GM19328 (cell line): ENCODE measurements at regions not wholly inside any gene's neighbourhood (a gene's known extent, or its start where the extent isn't known, plus 50 kb on each side); places are given as distances from the start of the nearest gene placed in this dataset.
"Not testable (repeated sequence)": the region's sequence is repeated elsewhere in the genome, so short reads cannot be mapped to it uniquely, and the experiment has no call there.

Experiments
- ATAC-seq: cut with Tn5 transposase; IDR thresholded peaks from one replicate; pipeline ENCODE4 v1.9.1; 2021; ENCODE audit warnings: mild to moderate bottlenecking, moderate library complexity; ENCODE audit not compliant: unreplicated experiment

DNA sequence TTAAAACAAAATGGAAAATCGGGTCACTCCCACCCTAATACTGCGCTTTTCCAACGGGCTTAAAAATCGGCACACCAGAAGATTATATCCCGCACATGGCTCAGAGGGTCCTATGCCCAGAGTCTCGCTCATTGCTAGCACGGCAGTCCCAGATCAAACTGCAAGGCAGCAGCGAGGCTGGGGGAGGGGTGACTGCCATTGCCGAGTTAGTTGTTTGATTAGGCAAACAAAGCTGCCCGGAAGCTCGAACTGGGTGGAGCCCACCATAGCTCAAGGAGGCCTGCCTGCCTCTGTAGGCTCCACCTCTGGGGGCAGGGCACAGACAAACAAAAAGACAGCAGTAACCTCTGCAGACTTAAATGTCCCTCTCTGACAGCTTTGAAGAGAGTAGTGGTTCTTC, 100.7 kb upstream of the KLHL1 start:
- not testable (repeated sequence) for ATAC-seq

GRCh38 chr13:70206671-70207070, 98.4 kb upstream of the KLHL1 start:
- no peak for ATAC-seq

DNA sequence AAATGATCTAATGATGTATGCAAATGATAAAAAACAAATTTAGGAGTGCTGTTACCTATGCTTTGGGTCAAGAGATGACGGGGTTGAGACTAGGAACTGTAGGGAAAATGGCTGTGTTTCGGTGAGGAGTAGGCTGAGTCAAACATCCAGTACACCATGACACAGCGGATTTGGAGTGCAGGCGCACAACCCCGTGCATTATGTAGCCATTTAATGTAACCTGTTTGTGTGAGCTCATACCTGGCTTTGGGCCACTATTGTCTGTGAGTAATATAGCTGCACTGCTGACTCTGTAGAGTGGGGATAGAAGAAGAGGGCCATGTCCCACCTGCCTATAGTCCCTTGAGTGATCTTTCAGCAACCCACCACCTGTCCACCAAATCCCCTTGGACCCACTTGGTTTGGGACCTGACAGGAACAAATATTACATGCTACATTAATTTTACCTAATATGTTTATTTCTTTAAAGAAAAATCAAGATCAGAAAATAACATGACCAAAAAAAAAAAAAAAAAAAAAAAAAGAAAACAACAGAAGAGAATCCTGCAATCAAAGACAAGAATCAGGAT, 95.5 kb upstream of the KLHL1 start:
- no peak for ATAC-seq

DNA sequence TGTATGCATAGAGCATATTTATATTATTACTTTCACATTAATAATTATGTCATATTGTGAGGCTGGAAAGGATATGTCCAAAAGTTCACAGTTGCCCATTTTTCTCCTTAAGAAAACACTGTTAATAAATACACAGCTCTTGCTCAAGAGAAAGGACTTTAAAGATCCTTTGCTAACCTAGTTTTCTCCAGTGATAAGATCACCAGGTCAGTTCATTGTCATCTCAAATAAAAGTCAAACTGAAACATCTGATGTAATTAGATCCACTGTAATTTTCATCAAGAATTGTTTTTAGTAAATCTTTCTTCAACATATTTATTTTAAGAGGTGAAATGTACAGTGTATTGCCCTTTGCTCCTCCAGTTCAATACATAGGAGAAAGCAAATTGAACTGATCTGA, 82.8 kb upstream of the KLHL1 start:
- no peak for ATAC-seq

DNA sequence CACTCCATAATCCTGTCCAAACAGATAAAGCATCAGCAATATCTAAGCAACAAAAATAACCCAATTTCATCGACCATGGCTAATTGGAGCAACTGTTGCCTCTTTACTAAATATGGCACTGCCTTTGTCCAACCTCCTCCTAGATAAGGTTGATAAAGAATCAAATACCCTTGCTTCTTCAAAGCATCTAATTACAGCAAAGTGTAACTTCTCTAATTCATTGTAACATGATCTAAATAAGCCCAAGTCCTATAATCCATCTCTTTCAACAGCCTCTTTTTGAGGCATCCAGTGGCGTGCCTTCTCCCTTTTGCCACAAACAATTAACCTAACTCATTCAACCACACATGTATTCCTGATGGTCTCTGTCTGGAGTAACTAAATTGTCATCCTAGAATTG, 81.7 kb upstream of the KLHL1 start:
- no peak for ATAC-seq

DNA sequence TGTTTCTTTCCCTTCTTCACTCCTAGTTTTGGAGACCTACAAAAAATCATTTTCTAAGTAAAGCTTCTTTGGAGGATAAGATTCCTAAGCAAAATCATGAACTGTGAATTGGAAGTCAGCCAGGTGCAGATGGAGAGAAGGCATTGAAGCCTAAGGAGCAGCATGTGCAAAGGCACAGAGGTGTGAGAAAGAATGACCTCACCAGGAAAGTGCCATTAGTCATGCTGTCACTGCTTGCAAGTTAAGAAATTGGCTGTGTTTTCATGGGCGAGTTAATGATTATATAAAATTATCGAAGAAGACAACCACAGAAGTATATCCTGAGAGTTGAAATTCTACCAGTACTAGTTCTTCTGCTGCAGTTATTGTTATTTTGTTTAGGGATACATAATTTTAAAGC, 80.3 kb upstream of the KLHL1 start:
- no peak for ATAC-seq

DNA sequence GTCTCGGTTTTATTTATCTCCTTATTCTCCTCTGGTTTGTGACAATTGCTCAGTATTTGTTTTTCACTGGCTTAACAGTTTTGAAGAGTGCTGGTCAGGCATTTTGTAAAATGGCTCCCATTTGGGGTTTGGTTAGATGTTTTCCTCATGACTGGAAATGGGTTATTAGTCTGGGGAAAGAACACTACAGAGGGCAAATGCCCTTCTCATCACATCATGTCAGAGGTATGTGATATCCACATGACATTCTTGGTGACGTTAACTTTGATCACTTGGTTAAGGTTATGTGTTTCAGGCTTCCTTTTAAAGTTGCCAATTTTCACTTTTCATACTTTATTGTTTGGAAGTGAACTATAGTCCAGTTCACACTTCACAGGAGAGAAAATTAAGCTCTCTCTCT, 74.8 kb upstream of the KLHL1 start:
- ATAC-seq = no peak
